ENCODE measurements at regions not wholly inside any gene's neighbourhood (a gene's known extent, or its start where the extent isn't known, plus 50 kb on each side); places are given as distances from the start of the nearest gene placed in this dataset.
"Not testable (repeated sequence)": the region's sequence is repeated elsewhere in the genome, so short reads cannot be mapped to it uniquely, and the experiment has no call there.

DNA sequence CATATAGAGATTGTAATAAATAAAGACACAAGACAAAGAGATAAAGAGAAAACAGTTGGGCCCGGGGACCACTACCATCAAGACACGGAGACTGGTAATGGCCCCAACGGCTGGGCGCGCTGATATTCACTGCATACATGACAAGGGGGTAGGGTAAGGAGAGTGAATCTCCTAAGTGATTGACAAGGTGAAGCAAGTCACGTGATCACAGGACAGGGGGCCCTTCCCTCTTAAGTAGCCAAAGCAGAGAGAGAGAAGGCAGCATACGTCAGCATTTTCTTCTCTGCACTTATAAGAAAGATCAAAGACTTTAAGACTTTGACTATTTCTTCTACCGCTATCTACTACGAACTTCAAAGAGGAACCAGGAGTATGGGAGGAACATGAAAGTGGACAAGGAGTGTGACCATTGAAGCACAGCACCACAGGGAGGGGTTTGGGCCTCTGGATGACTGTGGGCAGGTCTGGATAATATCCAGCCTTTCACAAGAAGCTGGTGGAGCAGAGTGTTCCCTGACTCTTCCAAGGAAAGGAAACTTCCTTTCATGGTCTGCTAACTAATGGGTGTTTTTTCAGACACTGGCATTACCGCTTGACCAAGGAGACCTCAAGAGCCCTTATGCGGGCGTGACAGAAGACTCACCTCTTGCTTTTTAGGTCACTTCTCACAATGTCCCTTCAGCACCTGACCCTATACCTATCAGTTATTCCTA lies 75.6 kb downstream of the MRPL39 start:
- H3K27me3 Mint-ChIP-seq; H3K4me1 Mint-ChIP-seq; H3K27ac Mint-ChIP-seq (ENCODE audit: low read depth); H3K36me3 Mint-ChIP-seq (ENCODE audit: insufficient read depth); DNase-seq (ENCODE audit: low spot score in 2 of 2); H3K9me3 Mint-ChIP-seq; ATAC-seq (replicated peaks; ENCODE audit: extremely low read depth, poor library complexity, severe bottlenecking); H3K4me3 Mint-ChIP-seq: not testable (repeated sequence)

DNA sequence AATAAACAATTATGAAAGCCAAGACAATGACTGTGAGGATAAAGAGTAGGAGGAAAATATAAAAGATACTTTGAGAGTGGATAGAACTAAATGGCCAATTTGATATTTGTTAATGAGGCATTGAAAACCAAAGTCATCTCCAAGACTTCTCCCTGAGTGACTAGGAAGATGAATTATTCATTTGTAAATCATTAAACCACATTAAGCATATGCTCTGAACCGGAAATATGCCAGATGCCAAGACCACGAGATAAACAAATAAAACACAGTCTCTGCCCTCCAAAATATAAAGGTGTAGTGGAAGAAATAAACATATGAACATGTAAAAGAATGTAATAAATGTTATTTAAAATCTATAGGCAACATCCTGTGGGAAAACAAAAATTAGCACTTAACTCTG lies 78.8 kb downstream of the MRPL39 start:
- H3K4me1 Mint-ChIP-seq, result no peaks in the 10 kb centered on the region
- no peak overlapping the region for H3K27ac Mint-ChIP-seq (ENCODE audit: low read depth)
- H3K27me3 Mint-ChIP-seq, result no peaks in the 10 kb centered on the region
- ATAC-seq (replicated peaks; ENCODE audit: extremely low read depth, poor library complexity, severe bottlenecking) (no peak), DNase-seq (ENCODE audit: low spot score in 2 of 2) (no peak)
- no peaks in the 10 kb centered on the region for H3K9me3 Mint-ChIP-seq
- H3K36me3 Mint-ChIP-seq (ENCODE audit: insufficient read depth), result no peaks in the 10 kb centered on the region
- H3K4me3 Mint-ChIP-seq, result no peak overlapping the region

DNA sequence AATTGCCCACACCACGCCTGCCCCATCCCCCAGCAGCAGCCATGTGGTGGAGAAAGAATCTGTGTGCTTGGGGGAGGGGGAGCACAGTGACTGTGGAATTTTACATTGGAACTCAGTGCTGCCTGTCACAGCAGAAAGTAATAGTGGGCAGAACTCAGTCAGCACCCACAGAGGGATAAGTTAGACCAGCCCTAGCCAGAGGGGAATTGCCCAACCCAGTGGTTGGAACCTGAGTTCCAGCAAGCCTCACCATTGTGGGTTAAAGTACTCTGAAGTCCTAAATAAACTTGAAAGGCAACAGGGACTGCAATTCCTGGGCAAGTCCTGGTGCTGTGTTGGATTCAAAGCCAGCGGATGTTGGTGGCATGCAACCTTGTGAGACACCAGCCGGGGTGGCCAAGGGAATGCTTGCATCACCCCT lies 88.8 kb downstream of the MRPL39 start:
- no peaks in the 10 kb centered on the region for H3K9me3 Mint-ChIP-seq
- peaks cover 34% of the 10 kb centered on the region for H3K27me3 Mint-ChIP-seq
- H3K36me3 Mint-ChIP-seq (ENCODE audit: insufficient read depth), result no peaks in the 10 kb centered on the region
- ATAC-seq (replicated peaks; ENCODE audit: extremely low read depth, poor library complexity, severe bottlenecking), result no peak
- no peak overlapping the region for H3K4me3 Mint-ChIP-seq
- no peaks in the 10 kb centered on the region for H3K4me1 Mint-ChIP-seq
- DNase-seq (ENCODE audit: low spot score in 2 of 2), result no peak
- no peak overlapping the region for H3K27ac Mint-ChIP-seq (ENCODE audit: low read depth)

DNA sequence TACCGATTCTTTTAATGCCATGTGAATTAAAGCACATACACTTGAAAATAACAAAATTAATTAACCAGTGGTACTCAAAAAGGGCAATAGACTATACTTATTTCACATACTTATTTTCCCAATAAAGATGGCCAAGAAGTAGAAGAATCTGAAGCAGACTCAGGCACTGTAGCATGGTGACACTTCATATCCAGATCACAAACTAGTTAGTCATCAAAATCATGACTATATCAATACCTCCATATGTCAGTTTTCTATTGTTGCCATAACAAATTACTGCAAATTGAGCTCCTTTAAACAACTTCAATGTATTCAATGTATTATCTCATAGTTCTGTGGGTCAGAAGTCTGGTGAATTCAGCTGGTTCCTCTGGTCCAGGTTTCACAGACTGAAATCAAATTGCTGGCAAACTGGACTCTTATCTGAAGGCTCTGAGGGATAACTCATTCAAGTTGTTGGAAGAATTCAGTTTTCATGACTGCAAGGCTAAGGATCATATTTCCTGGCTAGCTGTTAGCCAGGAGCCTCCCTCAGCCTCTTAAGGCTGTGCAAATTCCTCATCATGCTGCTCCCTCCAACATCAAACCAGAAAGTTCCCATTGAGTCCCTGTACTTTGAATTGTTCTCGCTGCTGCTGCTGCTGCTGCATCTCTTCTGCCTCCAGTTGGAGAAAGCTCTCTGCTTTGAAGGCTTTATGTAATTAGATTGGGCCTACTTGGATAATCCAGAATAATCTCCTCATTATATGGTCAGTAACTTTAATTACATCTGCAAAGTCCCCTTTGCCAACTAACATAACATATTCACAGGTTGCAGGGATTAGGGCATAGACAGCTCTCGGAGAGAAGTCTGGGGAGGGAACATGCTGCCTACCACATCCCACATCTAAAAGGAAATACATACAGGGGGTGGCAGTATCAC lies 91.5 kb downstream of the MRPL39 start:
- no peak for ATAC-seq (replicated peaks; ENCODE audit: extremely low read depth, poor library complexity, severe bottlenecking)
- H3K4me1 Mint-ChIP-seq, result no peaks in the 10 kb centered on the region
- H3K27me3 Mint-ChIP-seq, result peaks cover 31% of the 10 kb centered on the region
- DNase-seq (ENCODE audit: low spot score in 2 of 2), result no peak
- H3K4me3 Mint-ChIP-seq, result no peak overlapping the region
- no peaks in the 10 kb centered on the region for H3K9me3 Mint-ChIP-seq
- H3K27ac Mint-ChIP-seq (ENCODE audit: low read depth), result no peak overlapping the region
- H3K36me3 Mint-ChIP-seq (ENCODE audit: insufficient read depth), result no peaks in the 10 kb centered on the region

DNA sequence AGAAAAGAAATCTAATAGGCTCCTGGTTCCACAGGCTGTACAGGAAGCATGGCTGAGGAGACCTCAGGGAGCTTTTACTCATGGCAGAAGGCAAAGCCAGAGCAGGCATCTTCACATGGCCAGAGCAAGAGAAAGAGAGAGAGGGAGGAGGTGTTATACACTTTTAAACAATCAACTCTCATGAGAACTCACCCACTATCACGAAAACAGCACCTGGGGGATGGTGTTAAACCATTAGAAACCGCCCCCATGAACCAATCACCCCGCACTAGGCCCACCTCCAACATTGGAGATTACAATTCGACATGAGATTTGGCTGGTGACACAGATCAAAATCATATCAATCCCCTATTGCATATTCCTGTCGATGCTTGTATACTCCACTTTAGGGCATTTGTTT lies 93.5 kb downstream of the MRPL39 start:
- no peaks in the 10 kb centered on the region for H3K9me3 Mint-ChIP-seq
- H3K36me3 Mint-ChIP-seq (ENCODE audit: insufficient read depth), result no peaks in the 10 kb centered on the region
- H3K27me3 Mint-ChIP-seq, result peaks cover 16% of the 10 kb centered on the region
- no peak overlapping the region for H3K27ac Mint-ChIP-seq (ENCODE audit: low read depth)
- DNase-seq (ENCODE audit: low spot score in 2 of 2) (no peak), ATAC-seq (replicated peaks; ENCODE audit: extremely low read depth, poor library complexity, severe bottlenecking) (no peak)
- no peak overlapping the region for H3K4me3 Mint-ChIP-seq
- no peaks in the 10 kb centered on the region for H3K4me1 Mint-ChIP-seq

DNA sequence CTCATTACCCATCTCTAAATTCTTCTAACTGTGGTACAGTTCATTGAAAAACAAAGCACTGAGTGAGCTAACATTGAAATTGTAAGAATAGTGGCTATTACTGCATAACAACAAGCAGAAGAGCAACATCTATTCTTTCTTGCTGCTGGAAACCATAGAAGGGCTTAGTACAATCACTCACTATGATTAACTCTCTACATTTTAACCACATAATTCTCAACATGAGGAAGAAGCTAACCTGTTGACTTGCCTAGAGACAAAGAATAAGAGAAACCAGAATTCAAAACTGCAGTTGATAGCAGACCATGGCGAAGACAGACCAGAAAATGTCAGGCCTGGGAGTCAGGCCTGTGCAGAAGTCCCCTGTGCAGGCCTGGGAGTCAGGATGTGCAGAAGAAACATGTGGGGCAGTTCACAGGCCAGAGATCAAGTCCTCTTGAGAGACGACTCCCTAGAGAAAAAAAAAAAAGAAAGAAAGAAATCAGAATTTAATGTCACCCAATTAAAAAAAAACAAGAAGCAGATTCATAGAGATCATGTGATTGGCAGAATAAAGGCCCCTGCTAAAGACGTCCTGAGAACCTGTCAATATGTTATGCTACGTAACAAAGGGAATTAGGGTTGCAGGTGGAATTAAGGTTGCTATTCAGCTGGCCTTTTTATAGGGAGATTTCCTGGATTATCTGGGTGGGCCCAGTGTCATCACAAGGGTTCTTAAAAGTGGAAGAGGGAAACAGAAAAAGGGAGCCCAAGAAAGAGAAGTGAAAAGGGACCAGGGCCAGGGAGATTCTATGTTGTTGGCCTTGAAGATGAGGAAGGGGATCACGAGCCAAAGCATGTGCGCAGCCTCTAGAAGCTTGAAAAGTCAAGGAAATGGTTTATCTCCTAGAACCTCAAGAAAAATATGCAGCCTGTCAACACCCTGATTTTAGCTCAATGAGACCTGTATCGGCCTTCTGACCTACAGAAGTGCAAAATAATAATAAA lies 94.9 kb downstream of the MRPL39 start:
- Mint-ChIP-seq H3K9me3 (no peaks in the 10 kb centered on the region), H3K36me3 (ENCODE audit: insufficient read depth) (no peaks in the 10 kb centered on the region), H3K27ac (ENCODE audit: low read depth) (no peak overlapping the region), H3K4me1 (no peaks in the 10 kb centered on the region), H3K27me3 (peaks cover 7% of the 10 kb centered on the region), H3K4me3 (no peak overlapping the region)
- ATAC-seq (replicated peaks; ENCODE audit: extremely low read depth, poor library complexity, severe bottlenecking) (no peak), DNase-seq (ENCODE audit: low spot score in 2 of 2) (no peak)

DNA sequence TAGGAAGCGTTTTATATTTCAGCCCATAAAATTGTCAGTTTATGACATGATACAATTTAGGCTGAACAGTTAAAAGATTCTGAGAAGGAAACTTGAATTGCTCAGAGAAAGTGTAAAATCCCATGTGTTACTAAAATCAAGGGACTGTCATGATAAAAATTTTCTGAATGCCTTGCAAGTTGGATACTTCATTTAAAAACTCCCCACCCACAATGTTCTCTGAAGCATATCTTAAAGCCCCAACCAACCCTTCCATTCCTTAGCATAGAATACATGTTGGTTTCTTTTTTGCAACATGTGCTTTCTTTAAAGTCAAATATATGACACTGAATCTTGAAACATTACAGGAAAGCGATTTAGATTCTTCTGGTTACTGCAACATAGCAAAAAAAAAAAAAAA lies 97.4 kb downstream of the MRPL39 start:
- H3K36me3 Mint-ChIP-seq (ENCODE audit: insufficient read depth), result no peaks in the 10 kb centered on the region
- no peaks in the 10 kb centered on the region for H3K9me3 Mint-ChIP-seq
- H3K4me3 Mint-ChIP-seq, result no peak overlapping the region
- no peaks in the 10 kb centered on the region for H3K4me1 Mint-ChIP-seq
- peaks cover 24% of the 10 kb centered on the region for H3K27me3 Mint-ChIP-seq
- DNase-seq (ENCODE audit: low spot score in 2 of 2) (no peak), ATAC-seq (replicated peaks; ENCODE audit: extremely low read depth, poor library complexity, severe bottlenecking) (no peak)
- H3K27ac Mint-ChIP-seq (ENCODE audit: low read depth), result no peak overlapping the region

DNA sequence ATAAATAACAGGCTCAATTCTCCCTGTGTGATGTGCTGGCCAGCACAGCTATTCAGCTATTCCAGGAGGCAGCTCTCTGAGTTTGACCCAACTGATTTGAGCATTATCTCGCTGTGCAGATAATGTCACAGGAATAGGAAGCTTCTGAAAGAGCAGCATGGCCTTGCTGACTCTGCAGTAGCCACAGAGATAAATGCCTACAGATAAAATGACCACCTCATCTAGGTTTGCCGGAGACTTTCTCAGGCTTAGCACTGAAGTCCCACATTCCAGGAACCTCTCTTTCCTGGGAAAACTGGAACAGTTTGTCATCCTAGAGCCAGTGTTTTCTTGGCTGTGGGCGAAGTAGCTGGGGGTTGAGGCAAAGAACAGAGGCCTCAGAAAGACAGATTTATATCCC lies 98.9 kb downstream of the MRPL39 start:
- Mint-ChIP-seq H3K9me3 (no peaks in the 10 kb centered on the region), H3K4me1 (no peaks in the 10 kb centered on the region), H3K27me3 (peaks cover 24% of the 10 kb centered on the region), H3K36me3 (ENCODE audit: insufficient read depth) (no peaks in the 10 kb centered on the region), H3K4me3 (no peak overlapping the region), H3K27ac (ENCODE audit: low read depth) (no peak overlapping the region)
- ATAC-seq (replicated peaks; ENCODE audit: extremely low read depth, poor library complexity, severe bottlenecking) (no peak), DNase-seq (ENCODE audit: low spot score in 2 of 2) (no peak)

DNA sequence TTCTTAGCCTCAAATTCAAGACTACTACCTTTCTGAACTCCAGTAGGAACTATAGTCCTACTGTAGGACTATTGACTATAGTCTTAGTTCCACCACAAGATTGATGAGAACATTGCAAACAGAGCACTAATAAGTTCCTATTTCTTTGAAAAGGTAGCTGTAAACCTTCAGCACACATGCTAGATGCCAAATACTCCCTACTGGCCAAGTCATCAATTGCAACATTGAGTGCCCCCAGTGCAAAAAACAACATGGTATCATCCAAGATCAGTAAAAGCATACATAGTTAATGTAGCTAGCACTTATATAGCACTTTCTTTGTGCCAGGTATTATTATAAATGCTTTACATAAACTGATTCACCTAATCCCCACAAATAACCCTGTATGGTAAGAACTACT lies 99.8 kb downstream of the MRPL39 start:
- H3K36me3 Mint-ChIP-seq (ENCODE audit: insufficient read depth), result no peaks in the 10 kb centered on the region
- peaks cover 21% of the 10 kb centered on the region for H3K27me3 Mint-ChIP-seq
- ATAC-seq (replicated peaks; ENCODE audit: extremely low read depth, poor library complexity, severe bottlenecking) (peak; percentile 24), DNase-seq (ENCODE audit: low spot score in 2 of 2) (no peak)
- H3K4me1 Mint-ChIP-seq, result no peaks in the 10 kb centered on the region
- no peaks in the 10 kb centered on the region for H3K9me3 Mint-ChIP-seq
- H3K4me3 Mint-ChIP-seq, result no peak overlapping the region
- no peak overlapping the region for H3K27ac Mint-ChIP-seq (ENCODE audit: low read depth)

DNA sequence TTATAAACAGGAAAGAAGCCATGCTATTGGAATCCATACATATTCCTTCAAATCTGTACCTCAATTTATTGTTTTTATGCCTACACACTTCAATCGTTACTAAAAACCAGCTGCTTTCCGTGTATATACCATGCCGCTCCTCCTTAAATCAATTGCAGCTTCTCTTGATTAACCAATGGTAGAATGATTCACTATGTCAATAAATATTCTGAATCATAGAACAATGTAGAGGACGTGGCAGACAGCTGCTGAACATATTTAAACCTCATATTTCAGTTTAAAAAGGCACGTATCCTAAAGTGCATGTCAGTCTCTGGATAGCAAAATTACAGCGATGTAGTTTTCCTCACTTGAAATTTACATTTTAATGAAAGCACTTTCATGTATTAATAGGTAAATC lies 100.4 kb downstream of the MRPL39 start:
- no peaks in the 10 kb centered on the region for H3K36me3 Mint-ChIP-seq (ENCODE audit: insufficient read depth)
- H3K4me1 Mint-ChIP-seq, result no peaks in the 10 kb centered on the region
- peaks cover 17% of the 10 kb centered on the region for H3K27me3 Mint-ChIP-seq
- H3K4me3 Mint-ChIP-seq, result no peak overlapping the region
- no peak overlapping the region for H3K27ac Mint-ChIP-seq (ENCODE audit: low read depth)
- H3K9me3 Mint-ChIP-seq, result no peaks in the 10 kb centered on the region
- DNase-seq (ENCODE audit: low spot score in 2 of 2) (no peak), ATAC-seq (replicated peaks; ENCODE audit: extremely low read depth, poor library complexity, severe bottlenecking) (no peak)

DNA sequence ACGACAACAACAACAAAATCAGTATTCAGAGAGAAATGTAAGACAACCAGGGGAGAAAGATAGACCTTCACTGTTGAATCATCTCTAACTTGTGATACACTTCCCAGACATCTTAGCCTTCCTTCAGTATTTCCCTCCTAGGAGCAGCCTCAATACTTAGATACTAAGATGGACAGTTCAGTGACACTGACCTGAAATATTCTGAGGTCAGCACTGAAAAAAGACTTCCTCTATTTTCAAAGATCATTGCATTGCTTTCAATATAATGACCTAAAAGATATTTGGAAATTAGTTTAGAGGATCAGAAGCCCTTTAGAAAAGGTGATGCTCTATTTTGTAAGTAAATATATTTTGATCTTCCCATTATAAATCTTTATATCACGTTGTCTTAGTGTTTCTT lies 101.0 kb downstream of the MRPL39 start:
- Mint-ChIP-seq H3K36me3 (ENCODE audit: insufficient read depth) (no peaks in the 10 kb centered on the region), H3K27me3 (peaks cover 17% of the 10 kb centered on the region), H3K4me1 (no peaks in the 10 kb centered on the region), H3K9me3 (no peaks in the 10 kb centered on the region), H3K27ac (ENCODE audit: low read depth) (no peak overlapping the region), H3K4me3 (no peak overlapping the region)
- ATAC-seq (replicated peaks; ENCODE audit: extremely low read depth, poor library complexity, severe bottlenecking), result no peak
- DNase-seq (ENCODE audit: low spot score in 2 of 2), result no peak

DNA sequence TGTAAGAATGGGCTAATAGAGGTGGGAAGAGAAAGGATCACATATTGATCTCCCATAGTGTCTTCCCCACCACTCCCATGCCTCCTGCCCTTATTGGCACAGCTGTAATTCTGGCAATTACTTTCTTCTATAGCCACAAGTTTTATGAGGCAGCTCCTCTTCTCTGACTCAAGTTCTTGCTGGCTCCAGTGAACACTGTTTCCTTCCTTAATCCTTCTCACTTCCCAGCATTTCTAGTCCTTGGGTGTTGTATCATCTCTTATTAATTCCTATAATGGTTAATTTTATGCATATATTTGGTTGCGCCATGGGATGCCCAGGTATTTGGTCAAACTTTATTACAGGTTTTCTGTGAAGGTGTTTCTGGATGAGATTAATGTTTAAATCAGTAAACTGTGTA lies 103.3 kb downstream of the MRPL39 start:
- ATAC-seq (replicated peaks; ENCODE audit: extremely low read depth, poor library complexity, severe bottlenecking) (no peak), DNase-seq (ENCODE audit: low spot score in 2 of 2) (no peak)
- Mint-ChIP-seq H3K27me3 (peaks cover 17% of the 10 kb centered on the region), H3K9me3 (no peaks in the 10 kb centered on the region), H3K4me3 (no peak overlapping the region), H3K36me3 (ENCODE audit: insufficient read depth) (no peaks in the 10 kb centered on the region), H3K4me1 (no peaks in the 10 kb centered on the region), H3K27ac (ENCODE audit: low read depth) (no peak overlapping the region)
